ENCODE measurements at regions not wholly inside any gene's neighbourhood (a gene's known extent, or its start where the extent isn't known, plus 50 kb on each side); places are given as distances from the start of the nearest gene placed in this dataset.

GRCh38 chrX:65925592-65925991, 114.3 kb downstream of the VSIG4 start (continued):
- TF ChIP-seq, protein P1, sequence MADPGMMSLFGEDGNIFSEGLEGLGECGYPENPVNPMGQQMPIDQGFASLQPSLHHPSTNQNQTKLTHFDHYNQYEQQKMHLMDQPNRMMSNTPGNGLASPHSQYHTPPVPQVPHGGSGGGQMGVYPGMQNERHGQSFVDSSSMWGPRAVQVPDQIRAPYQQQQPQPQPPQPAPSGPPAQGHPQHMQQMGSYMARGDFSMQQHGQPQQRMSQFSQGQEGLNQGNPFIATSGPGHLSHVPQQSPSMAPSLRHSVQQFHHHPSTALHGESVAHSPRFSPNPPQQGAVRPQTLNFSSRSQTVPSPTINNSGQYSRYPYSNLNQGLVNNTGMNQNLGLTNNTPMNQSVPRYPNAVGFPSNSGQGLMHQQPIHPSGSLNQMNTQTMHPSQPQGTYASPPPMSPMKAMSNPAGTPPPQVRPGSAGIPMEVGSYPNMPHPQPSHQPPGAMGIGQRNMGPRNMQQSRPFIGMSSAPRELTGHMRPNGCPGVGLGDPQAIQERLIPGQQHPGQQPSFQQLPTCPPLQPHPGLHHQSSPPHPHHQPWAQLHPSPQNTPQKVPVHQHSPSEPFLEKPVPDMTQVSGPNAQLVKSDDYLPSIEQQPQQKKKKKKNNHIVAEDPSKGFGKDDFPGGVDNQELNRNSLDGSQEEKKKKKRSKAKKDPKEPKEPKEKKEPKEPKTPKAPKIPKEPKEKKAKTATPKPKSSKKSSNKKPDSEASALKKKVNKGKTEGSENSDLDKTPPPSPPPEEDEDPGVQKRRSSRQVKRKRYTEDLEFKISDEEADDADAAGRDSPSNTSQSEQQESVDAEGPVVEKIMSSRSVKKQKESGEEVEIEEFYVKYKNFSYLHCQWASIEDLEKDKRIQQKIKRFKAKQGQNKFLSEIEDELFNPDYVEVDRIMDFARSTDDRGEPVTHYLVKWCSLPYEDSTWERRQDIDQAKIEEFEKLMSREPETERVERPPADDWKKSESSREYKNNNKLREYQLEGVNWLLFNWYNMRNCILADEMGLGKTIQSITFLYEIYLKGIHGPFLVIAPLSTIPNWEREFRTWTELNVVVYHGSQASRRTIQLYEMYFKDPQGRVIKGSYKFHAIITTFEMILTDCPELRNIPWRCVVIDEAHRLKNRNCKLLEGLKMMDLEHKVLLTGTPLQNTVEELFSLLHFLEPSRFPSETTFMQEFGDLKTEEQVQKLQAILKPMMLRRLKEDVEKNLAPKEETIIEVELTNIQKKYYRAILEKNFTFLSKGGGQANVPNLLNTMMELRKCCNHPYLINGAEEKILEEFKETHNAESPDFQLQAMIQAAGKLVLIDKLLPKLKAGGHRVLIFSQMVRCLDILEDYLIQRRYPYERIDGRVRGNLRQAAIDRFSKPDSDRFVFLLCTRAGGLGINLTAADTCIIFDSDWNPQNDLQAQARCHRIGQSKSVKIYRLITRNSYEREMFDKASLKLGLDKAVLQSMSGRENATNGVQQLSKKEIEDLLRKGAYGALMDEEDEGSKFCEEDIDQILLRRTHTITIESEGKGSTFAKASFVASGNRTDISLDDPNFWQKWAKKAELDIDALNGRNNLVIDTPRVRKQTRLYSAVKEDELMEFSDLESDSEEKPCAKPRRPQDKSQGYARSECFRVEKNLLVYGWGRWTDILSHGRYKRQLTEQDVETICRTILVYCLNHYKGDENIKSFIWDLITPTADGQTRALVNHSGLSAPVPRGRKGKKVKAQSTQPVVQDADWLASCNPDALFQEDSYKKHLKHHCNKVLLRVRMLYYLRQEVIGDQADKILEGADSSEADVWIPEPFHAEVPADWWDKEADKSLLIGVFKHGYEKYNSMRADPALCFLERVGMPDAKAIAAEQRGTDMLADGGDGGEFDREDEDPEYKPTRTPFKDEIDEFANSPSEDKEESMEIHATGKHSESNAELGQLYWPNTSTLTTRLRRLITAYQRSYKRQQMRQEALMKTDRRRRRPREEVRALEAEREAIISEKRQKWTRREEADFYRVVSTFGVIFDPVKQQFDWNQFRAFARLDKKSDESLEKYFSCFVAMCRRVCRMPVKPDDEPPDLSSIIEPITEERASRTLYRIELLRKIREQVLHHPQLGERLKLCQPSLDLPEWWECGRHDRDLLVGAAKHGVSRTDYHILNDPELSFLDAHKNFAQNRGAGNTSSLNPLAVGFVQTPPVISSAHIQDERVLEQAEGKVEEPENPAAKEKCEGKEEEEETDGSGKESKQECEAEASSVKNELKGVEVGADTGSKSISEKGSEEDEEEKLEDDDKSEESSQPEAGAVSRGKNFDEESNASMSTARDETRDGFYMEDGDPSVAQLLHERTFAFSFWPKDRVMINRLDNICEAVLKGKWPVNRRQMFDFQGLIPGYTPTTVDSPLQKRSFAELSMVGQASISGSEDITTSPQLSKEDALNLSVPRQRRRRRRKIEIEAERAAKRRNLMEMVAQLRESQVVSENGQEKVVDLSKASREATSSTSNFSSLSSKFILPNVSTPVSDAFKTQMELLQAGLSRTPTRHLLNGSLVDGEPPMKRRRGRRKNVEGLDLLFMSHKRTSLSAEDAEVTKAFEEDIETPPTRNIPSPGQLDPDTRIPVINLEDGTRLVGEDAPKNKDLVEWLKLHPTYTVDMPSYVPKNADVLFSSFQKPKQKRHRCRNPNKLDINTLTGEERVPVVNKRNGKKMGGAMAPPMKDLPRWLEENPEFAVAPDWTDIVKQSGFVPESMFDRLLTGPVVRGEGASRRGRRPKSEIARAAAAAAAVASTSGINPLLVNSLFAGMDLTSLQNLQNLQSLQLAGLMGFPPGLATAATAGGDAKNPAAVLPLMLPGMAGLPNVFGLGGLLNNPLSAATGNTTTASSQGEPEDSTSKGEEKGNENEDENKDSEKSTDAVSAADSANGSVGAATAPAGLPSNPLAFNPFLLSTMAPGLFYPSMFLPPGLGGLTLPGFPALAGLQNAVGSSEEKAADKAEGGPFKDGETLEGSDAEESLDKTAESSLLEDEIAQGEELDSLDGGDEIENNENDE (IDR thresholded peaks at IDR 0.05; ENCODE audit: insufficient replicate concordance, low read length): no peak
- TF ChIP-seq CEBPB (IDR thresholded peaks at IDR 0.05; ENCODE audit: low read depth, low read length) (no peak), RFX5 (IDR thresholded peaks at IDR 0.05; ENCODE audit: borderline replicate concordance, low read depth, low read length) (no peak), NANOG (IDR thresholded peaks at IDR 0.05; ENCODE audit: insufficient read depth, low read depth, low read length, poor library complexity, severe bottlenecking) (no peak), BACH1 (IDR thresholded peaks at IDR 0.05; ENCODE audit: low read length) (no peak), CHD1 (IDR thresholded peaks at IDR 0.05; ENCODE audit: low read depth, low read length) (no peak), TEAD4 (IDR thresholded peaks at IDR 0.05; ENCODE audit: low read depth, low read length) (no peak), BRCA1 (IDR thresholded peaks at IDR 0.05; ENCODE audit: low read depth, low read length) (no peak), RNF2 (IDR thresholded peaks at IDR 0.05; ENCODE audit: borderline replicate concordance, low read depth, low read length, missing control alignments, poor library complexity, severe bottlenecking) (no peak), POLR2A (IDR thresholded peaks at IDR 0.05; ENCODE audit: control extremely low read depth in 1 of 2, low read depth in 2 of 2, low read length in 2 of 2) (no peak), GABPA (IDR thresholded peaks at IDR 0.05; ENCODE audit: borderline replicate concordance, insufficient read depth, low read length) (no peak)
- TF ChIP-seq, protein P2, sequence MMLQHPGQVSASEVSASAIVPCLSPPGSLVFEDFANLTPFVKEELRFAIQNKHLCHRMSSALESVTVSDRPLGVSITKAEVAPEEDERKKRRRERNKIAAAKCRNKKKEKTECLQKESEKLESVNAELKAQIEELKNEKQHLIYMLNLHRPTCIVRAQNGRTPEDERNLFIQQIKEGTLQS (IDR thresholded peaks at IDR 0.05; ENCODE audit: insufficient read depth, low read depth, low read length): no peak

All from H1 (cell line).